Loucy (cell line): ENCODE measurements at regions not wholly inside any gene's neighbourhood (a gene's known extent, or its start where the extent isn't known, plus 50 kb on each side); places are given as distances from the start of the nearest gene placed in this dataset.

Experiments used
- EZH2phosphoT487 ChIP-seq: fragments of 200-600 bp; IDR thresholded peaks from 2 replicates; pipeline ENCODE4 v1.6.1; 2018; ENCODE audit warnings: antibody characterized with exemption, mild to moderate bottlenecking, moderate library complexity, borderline replicate concordance
- TF ChIP-seq, protein P1 (sequence below): fragments of 200-600 bp; sonication (generic); conservative IDR thresholded peaks from 2 replicates; pipeline ENCODE4 v1.5.1; 2014; ENCODE audit warnings: mild to moderate bottlenecking, antibody characterized with exemption, low read length

DNA sequence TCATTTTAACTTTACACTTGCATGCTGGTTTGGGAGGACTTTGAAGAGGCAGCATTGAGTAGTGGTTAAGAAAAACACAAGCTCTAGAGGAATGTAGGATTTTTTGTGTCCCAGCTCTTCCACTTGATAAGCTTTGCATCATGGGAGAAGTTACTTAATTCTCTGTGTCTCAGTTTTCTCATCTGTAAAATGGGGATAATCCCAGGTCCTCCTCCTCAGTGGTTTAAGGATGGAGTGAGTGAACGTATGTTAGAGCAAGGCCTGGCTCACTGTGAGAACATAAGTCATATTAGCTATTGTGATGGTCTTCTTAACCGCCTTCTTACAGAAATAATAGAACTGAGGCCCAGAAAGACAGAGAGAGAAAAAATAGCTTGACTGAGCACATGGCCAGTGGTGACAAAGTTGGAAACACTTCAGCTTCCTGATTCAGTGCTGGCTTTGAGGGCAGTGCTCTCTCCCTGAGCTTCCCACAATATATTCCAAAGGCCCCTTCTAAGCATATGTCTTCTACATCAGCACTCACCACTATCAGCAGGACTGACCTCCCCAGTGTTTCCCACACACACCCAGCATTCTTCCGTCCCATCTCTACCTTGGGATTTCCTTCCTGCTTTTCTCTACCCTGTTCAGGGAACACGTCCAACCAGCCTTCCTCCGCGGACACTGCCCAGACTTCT, 214.9 kb upstream of the TNP1 start:
- TF ChIP-seq, protein P1, sequence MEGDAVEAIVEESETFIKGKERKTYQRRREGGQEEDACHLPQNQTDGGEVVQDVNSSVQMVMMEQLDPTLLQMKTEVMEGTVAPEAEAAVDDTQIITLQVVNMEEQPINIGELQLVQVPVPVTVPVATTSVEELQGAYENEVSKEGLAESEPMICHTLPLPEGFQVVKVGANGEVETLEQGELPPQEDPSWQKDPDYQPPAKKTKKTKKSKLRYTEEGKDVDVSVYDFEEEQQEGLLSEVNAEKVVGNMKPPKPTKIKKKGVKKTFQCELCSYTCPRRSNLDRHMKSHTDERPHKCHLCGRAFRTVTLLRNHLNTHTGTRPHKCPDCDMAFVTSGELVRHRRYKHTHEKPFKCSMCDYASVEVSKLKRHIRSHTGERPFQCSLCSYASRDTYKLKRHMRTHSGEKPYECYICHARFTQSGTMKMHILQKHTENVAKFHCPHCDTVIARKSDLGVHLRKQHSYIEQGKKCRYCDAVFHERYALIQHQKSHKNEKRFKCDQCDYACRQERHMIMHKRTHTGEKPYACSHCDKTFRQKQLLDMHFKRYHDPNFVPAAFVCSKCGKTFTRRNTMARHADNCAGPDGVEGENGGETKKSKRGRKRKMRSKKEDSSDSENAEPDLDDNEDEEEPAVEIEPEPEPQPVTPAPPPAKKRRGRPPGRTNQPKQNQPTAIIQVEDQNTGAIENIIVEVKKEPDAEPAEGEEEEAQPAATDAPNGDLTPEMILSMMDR = no peak
- no peak for TF ChIP-seq EZH2phosphoT487
